ENCODE measurements at regions not wholly inside any gene's neighbourhood (a gene's known extent, or its start where the extent isn't known, plus 50 kb on each side); places are given as distances from the start of the nearest gene placed in this dataset.
A peak's percentile ranks its signal among the peaks of the same experiment; 100 is the strongest.
"Not testable (repeated sequence)": the region's sequence is repeated elsewhere in the genome, so short reads cannot be mapped to it uniquely, and the experiment has no call there.

DNA sequence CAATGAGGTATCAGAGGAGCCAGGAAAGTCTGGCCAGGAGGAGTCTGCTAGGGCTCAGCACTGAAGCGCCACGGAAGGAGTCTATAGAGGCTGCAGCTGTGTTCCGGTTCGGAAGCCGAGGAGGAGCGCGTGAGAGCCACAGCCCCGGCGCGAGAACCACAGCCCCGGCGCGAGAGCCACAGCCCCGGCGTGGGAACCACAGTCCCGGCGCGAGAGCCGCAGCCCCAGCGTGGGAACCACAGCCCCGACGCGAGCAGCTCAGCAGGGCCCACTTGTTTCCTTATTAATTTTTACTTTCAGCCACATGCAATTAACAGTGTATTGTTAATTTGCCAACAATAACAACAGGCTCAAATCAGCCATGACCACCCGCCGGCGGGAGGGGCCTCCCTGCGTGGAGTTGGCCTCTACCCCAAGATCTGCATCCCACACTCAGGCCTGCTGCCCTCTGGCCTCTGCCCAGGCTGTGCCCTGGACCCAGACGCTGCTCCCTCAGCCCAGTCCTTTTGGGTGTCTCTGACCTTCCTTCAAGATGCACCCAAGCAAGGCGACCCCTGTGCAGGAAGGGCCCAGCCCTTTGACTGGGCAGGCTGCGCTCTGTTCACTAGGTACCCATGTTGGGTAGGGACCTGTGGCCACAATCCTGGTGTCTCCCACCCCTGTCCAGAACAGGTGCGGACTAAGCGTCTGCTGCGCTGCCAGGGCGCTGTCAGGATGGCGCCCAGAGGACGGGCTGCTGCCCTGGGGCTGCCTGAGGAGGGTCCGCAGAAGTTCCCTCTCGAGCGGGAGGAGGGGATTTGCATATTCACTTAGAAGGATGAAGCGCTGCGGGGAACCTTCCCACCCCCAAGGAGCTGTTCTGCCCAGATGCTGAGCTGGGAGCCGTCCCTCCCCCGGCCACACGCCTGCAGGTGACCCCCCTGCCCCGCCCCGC, 113.8 kb downstream of the ADRA2C start:
- no peak for DNase-seq (ENCODE audit: low read depth)

DNA sequence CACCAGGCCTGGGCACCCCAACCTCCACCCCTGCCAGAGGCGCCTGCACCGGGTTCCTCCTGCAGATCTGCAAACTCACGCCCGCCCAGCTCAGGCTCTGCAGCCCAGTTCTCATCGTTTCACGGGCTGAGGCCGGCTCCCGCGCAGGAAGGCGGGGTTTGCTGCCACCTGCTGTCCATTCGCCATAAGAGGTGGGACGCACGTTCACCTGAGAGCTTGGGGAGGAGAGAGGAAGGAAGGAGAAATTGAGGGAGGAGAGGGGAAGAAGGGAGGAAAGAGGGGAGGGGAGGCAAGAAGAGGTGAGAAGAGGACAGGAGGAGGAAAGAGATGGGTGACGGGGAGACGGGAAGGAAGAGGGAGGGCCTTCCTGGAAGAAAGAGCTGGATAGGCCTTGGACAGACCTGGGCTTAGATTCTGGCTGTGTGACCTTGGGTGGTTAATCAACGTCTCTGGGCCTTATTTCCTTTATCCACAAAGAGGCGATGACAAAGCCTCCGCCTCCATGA, 114.5 kb downstream of the ADRA2C start:
- DNase-seq (ENCODE audit: low read depth): peak; percentile 19

DNA sequence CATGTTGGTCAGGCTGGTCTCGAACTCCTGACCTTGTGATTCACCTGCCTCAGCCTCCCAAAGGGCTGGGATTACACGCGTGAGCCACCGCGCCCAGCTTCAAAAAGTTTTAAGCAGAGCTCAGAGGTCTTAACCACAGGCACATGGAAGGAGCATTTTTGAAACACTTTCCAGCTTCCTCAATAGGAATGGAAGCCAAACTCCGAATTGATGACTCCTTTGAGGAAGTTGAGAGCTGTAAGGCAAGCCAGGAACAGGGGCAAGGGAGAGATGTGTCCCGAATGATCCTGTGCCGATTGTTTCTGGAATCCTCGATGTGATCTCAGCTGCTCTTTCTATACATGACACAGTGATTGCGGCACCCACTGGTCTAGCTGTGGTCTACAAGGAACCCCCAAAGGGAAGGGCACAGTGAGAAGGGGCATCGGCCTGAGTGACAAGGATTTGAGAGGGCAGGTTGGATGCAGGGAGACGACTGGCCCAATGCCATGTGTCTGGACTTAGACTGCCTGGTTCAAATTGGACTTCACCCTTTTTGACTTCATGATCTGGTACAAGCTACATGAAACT, 116.2 kb downstream of the ADRA2C start:
- not testable (repeated sequence) for DNase-seq (ENCODE audit: low read depth)

DNA sequence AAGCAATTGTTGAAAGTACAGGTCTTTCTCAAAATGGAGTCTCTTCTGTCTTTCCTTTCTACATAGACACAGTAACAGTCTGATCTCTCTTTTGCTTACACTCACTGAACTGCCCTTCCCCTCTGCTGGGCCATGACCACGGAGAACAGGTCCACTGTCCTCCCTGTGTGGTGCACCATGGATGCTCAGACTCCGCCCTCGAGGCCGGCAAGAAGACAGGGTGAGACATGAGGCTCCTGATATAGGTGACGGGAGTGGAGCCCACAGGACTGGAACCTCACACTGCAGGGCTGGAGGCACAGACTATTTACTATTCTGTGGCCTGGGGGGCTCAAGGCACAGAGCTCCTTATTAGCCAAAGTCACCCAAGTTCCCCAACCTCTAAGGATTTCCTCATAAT, 118.1 kb downstream of the ADRA2C start:
- DNase-seq (ENCODE audit: low read depth): not testable (repeated sequence)

DNA sequence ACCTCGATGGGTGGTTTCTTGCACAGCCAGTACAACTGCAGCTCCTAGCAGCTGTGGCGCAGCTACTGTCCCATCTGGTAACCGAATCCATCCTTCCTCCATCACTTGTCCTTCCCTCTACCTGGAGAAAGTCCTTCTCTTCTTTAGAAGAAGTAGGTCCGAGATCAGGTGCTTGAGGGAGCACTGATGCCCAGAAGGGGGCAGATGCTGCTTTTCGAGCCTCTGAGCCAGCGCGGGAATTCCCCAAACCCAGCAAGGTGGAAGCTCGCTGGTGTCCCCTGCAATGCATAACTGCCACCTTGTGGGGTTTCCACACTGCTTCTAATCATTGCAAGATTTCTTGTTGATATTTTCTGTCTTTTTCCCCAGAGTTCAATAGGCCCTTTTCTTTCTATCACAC, 127.4 kb downstream of the ADRA2C start:
- DNase-seq (ENCODE audit: low read depth): not testable (repeated sequence)

DNA sequence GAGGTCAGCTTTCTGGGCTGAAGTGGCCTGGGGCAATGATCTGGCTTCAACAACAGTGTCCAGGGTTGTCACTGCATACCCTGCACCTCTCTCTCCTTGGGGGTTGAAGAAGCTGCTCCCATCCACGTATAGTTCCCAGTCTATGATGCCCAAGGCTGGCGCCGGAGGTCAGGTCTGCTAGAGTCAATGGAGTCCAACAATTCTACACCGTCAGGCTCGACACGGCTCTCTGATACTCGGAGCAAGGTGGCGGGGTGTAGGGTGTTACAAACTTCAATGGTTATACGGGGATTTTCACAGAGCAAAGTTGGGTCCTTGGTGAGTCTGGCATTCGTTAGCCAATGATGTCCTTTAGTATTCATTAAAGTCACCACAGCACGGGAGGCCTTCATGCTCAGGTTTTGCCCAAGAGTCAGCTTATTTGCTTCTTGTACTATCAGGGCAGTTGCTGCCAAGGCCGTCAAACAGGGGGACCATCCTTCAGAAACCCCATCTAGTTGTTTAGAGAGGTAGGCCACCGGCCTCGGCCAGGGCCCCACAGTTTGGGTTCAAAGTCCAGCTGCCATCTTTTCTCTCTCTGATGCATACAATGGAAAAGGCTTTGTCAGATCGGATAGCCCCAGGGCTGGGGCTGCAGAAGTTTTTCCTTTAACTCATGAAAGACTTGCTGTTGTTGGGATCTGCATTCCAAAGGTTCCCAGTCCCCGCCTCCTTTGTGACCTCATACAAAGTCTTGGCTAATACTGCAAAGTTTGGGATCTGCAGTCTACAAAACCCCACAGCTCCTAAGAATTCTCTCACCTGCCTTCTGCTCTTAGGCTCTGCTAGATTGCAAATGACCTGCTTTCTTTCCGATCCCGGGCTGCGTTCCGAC, 128.1 kb downstream of the ADRA2C start:
- not testable (repeated sequence) for DNase-seq (ENCODE audit: low read depth)

DNA sequence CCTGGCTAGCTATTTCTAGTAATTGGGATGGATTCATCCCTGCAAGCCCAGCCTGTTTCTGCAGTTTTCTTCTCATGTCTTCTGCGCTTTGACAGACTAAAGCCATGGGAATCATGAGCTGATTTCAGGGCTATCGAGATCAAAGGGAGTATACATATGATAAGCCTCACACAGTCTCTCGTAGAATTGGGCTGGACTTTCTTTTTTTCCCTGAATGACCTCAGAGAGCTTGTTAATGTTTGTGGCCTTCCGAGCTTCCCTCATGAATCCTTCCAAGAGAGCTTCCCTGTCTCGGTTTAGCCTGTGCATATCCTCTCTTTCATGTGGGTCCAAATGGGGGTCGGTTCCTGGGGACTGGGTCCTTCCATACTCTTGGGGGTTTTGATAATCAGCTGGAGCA, 130.3 kb downstream of the ADRA2C start:
- DNase-seq (ENCODE audit: low read depth): no peak

DNA sequence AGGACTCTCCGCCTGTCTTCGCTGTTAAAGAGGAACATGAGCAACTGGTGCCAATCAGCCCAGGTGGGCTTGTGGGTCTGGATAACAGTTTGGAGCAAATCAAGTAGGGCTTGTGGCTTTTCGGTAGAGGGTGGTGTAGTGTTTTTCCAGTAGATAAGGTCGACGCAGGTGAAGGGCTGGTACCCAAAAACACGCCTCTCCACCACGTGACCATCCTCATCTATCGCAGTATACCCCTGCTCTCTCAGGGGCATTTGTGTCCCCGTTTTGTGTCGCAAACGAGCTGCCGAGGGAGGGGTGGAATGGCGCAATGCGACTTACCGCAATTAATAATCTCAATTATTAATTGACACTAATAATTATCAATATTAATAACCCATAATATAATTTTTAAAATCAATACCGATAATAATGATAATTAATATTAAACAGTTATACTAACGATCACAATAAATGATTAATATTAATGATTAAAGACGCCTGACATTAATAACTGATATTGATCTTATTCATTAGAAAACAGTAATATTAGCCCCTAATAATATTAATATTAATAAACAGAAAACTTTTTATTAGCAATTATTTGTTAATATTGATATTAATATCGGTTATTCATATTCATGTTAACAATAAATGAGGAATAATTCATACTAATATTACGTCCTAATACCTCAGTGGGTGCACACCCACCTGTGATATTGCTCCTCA, 130.8 kb downstream of the ADRA2C start:
- DNase-seq (ENCODE audit: low read depth): not testable (repeated sequence)

DNA sequence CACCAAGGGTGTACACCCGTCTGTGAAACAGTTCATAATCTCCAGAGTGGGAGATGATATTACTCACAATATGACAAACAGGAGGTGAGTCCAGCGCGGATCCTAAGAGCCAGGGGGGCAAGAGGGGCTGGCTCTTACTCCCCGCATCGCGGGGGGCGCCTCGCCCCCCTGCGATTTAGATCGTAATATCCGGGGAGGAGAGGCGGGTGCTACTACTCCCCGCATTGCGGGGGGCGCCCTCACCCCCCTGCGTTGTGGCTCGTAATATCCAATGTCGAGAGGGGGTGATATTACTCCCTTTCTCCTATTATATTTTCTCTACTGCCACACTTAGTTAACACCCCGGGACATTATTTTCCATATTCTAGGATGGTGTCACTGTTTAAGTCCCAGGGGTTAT, 131.9 kb downstream of the ADRA2C start:
- no peak for DNase-seq (ENCODE audit: low read depth)

DNA sequence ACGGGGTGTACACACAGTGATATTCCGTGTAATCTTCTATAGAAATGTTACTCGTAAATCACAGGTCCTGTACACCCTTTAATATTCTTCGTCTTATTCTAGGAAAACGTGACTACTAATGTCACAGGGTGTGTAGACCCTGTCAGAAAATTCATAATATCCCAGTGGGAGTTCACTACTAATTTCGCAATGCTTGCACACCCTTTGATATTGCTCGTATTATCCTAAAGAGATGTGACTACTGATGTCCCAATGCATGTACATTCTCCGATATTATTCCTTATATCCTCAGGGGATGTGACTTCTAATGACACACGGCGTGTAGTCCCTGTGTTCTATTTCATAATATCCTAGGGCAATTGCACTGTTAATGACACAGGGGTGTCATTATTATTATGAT, 132.7 kb downstream of the ADRA2C start:
- DNase-seq (ENCODE audit: low read depth): not testable (repeated sequence)

DNA sequence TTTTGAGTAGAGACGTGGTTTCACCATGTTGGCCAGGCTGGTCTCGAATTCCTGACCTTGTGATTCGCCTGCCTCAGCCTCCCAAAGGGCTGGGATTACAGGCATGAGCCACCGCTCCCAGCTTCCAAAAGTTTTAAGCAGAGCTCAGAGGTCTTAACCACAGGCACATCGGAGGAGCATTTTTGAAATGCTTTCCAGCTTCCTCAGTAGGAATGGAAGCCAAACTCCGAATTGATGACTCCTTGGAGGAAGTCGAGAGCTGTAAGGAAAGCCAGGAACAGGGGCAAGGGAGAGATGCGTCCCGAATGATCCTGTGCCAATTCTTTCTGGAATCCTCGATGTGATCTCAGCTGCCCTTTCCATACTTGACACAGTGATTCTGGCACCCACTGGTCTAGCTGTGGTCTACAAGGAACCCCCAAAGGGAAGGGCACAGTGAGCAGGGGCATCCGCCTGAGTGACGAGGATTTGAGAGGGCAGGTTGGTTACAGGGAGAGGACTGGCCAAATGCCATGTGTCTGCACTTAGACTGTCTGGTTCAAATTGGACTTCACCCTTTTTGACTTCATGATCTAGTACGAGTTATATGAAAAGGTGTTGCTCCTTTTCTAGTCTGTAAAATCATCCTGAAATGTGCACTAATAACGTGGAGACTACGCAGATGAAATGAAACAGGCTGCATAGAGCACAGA, 138.2 kb downstream of the ADRA2C start:
- DNase-seq (ENCODE audit: low read depth): not testable (repeated sequence)

DNA sequence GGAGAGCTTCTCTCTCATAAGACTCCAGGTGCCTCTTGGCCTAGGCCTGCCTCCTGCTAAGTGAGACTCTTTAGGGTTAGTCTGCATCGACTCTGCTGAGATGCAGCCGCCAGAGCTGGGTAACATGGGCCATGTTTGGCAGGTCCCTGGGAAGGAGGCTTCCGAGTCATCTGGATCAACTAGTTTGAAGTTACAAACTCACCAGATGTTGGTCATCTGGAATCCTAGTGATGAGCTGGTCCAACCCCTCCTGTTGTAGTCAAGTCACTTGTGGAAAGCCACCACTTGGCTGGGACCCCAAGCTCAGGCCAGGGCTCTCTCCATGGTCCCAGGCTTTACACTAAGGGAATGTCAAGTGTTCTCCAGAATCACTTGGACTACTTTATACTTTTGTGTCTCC, 143.4 kb downstream of the ADRA2C start:
- DNase-seq (ENCODE audit: low read depth): not testable (repeated sequence)

DNA sequence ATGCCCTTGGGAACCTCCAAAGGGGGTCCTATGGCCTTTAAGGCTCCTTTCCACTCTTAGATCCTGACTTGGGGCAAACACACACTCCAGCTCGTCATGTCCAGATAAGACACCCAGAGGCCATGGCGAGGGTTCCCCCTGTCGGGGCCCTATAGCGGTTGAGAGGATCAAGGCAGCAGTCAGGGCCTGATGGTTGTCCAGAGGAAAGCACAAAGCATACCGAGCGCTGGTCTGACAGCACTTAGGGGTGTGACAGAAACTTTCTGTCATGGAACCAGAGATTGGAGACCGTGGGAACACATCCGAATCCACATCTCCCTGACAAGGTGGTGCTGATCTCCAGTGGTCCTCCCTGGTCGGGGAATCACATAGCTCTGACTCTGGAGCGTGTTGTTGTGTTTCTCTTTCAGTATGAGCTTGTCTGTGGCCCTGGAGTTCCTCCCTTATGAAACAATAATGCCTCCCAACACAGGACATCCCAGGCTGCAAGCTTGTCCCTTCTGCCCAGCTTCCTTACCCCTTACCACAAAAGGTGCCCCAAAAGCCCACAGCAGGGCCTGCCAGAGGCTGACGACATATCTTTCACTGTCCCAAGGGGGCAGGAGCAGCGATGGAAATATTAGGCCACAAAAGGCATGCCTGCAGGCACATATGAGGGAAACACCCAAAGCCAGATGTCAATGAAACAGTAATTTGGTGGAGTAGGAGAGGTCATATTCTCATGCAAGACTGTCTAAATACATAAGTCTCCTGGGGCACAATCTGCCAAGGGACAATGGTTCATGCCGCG, 144.2 kb downstream of the ADRA2C start:
- DNase-seq (ENCODE audit: low read depth): not testable (repeated sequence)

DNA sequence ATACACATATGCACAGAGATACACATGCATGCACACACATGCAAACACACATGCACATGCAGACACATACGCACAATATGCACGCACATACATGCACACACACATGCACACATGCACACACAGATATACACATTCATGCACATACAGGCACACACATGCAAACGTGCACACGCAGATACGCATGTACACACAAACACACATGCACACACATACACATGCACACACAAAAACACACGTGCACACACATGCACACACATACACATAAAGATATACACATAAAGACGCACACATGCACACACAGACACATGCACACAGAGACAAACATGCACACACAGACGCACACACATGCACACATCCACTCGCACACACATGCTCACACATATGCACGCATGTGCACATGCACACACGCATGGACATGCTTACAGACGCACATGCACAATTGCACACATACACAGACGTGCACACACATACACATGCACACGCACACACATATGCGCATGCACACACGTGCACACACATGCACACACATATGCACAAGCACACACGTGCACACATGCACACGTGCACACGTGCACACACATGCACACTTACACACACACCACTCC, 145.2 kb downstream of the ADRA2C start:
- no peak for DNase-seq (ENCODE audit: low read depth)

DNA sequence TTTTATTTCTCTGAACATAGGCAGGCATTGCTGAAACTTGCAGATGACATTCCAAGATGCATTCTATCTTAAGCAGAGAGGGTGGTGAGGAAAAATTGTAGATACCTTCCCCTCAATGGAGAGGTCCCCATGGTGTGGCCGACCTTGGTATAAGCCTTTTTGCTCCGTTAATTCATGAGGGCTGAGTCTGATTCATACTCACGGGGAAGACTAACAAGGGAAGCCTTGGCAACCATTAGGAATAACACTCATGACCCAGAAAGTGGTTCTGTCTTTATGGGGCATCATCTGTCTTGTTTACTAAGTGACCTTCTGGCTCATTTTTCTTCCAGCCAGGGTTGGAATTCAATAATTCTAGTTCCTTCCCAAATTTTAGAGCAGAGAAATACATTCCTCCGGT, 148.3 kb downstream of the ADRA2C start:
- DNase-seq (ENCODE audit: low read depth): not testable (repeated sequence)

DNA sequence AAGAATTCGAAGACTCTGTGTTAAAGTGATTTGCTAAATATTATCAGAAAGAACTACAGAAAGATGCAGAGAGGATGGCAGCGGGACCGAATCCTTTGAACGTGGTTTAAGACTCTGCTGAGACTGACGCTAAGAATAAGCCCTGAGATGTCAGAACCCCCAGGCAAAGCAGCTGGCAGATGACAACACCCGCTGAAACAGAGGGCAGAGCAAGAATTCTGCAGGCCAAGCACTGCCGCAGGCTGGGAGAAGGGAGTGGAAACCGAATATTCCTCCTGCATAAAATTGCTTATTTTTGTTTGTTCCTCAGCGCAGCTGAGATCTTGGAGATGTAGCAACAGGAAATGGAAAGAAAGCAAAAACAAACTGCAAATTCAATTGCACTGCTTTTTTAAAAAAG, 153.3 kb downstream of the ADRA2C start:
- DNase-seq (ENCODE audit: low read depth): not testable (repeated sequence)

DNA sequence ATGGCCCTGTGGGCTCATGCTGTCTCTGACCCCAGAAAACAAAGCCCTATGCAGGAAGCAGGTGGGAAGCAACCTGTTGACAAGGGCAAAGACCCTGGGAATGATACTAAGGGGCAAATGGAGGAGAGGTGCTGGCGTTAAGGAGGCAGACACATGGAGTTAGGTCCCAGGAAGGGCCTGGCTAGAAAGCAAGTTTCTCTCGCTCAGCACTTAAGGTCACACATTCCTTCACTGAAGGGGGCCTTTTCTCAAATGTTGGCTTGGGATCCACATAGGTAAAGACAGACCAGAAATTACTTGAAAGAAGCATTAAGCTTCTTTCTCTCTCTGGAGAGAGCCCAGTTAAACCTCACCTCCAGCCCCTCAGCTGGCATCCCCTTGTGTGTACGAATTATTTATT, 155.7 kb downstream of the ADRA2C start:
- DNase-seq (ENCODE audit: low read depth): not testable (repeated sequence)

DNA sequence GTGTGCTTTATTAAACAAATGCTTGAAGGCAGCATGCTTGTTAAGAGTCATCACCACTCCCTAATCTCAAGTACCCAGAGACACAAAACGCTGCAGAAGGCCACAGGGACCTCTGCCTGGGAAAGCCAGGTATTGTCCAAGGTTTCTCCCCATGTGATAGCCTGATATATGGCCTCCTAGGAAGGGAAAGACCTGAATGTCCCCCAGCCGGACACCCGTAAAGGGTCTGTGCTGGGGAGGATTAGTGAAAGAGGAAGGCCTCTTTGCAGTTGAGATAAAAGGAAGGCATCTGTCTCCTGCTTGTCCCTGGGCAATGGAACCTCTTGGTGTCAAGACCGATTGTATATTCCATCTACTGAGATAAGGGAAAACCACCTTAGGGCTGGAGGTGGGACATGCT, 159.7 kb downstream of the ADRA2C start:
- DNase-seq (ENCODE audit: low read depth): not testable (repeated sequence)

DNA sequence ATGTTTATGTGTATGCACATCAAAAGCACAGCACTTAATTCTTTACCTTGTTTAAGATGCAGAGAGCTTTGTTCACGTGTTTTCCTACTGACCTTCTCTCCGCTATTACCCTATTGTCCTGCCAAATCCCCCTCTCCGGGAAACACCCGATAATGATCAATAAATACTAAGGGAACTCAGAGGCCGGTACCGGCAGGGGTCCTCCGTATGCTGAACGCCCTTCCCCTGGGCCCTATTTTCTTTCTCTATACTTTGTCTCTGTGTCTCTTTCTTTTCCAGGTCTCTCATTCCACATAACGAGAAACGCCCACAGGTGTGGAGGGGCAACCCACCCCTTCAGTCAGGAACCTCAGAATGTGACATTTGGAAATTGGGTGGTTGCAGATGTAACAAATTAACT, 160.1 kb downstream of the ADRA2C start:
- not testable (repeated sequence) for DNase-seq (ENCODE audit: low read depth)
